BJ (cell line): ENCODE measurements at regions not wholly inside any gene's neighbourhood (a gene's known extent, or its start where the extent isn't known, plus 50 kb on each side); places are given as distances from the start of the nearest gene placed in this dataset.

ENCODE experiments used
- CTCF ChIA-PET: fragments of 350-600 bp; formaldehyde crosslinking; extraction: SDS; loops from one replicate; lab custom pipeline; 2021; ENCODE audit warnings: antibody characterized with exemption, inconsistent platforms; lab: Yijun Ruan, JAX
- POLR2A ChIA-PET: fragments of 300-600 bp; sonication (Branson Sonifier 250); formaldehyde crosslinking; extraction: SDS; loops from one replicate; lab custom pipeline; 2021; ENCODE audit warnings: antibody characterized with exemption; lab: Charles Lee
- DNase-seq: peaks from one replicate; pipeline ENCODE4 v3.0.0-alpha.2; 2011; ENCODE audit warnings: low read depth
- H3K27me3 ChIP-seq: 2 replicates; pipeline ENCODE4 v1.6.0; 2011; ENCODE audit warnings: low read length; ENCODE audit not compliant: control insufficient read depth, insufficient read depth
- H3K36me3 ChIP-seq: 2 replicates; pipeline ENCODE4 v1.5.1; 2011; ENCODE audit warnings: low read length; ENCODE audit not compliant: control insufficient read depth, insufficient read depth
- H3K4me3 ChIP-seq: 2 replicates; pipeline ENCODE4 v1.5.1; 2011; ENCODE audit warnings: low read depth, mild to moderate bottlenecking, control low read depth, low read length
- CTCF ChIP-seq: IDR thresholded peaks from 2 replicates; pipeline ENCODE4 v1.5.1; 2011; ENCODE audit warnings: low read depth, mild to moderate bottlenecking, control low read depth, inconsistent platforms, low read length, moderate library complexity; ENCODE audit not compliant: insufficient read depth

DNA sequence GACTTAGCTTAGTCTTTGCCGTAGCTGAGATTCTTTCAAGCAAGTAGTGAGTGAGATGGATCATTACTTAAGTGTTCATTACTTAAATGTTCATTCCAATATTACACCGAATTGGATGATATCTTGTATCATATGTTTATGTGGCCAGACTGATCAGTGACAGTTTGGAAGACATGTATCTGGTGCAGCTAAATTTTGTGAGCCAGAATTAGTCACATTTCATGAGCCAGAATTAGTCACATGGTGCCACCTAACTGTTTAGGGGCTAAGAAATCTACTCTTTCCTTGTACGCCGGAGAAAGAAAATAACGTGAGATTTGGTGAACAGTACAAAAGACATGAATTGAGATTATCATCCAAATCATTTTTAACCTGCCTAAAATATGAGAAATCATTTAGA lies 355.6 kb downstream of the USP25 start:
- POLR2A ChIA-PET = no interaction called here
- no peak for DNase-seq
- CTCF ChIA-PET = interaction anchor here (0.6 to 5.9 kb wide), 4 partner anchors 8 to 245 kb away, joined by 3 to 65 read pairs (median 4); no protein-coding TSS in a partner anchor
- Histone ChIP-seq H3K36me3 (no peaks in the 10 kb centered on the region), H3K27me3 (no peaks in the 10 kb centered on the region), H3K4me3 (no peak overlapping the region)
- TF ChIP-seq CTCF = no peak

DNA sequence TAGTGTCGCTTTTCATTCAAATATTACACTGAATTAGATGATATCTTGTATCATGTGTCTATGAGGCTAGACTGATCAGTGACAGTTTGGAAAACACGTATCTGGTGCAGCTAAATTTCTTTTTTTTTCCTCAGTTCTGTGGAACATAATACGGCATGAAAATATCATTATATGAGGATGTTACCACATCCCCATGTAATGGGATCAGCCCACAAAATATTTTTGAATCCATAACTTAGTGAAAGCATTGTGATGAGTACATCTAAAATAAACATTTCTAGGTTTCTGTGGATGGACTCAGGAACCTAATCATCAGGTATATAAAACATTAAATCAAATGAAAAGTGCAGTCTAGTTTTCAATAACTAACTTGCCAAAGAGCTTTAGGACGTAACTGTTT lies 356.3 kb downstream of the USP25 start:
- no peaks in the 10 kb centered on the region for H3K27me3 ChIP-seq
- no peak for DNase-seq
- ChIA-PET POLR2A (no interaction called here), CTCF (interaction anchor here (0.6 to 5.9 kb wide), 2 partner anchors 120 to 245 kb away, joined by 3 to 65 read pairs; no protein-coding TSS in a partner anchor)
- H3K36me3 ChIP-seq = no peaks in the 10 kb centered on the region
- TF ChIP-seq CTCF = no peak
- H3K4me3 ChIP-seq = no peak overlapping the region

DNA sequence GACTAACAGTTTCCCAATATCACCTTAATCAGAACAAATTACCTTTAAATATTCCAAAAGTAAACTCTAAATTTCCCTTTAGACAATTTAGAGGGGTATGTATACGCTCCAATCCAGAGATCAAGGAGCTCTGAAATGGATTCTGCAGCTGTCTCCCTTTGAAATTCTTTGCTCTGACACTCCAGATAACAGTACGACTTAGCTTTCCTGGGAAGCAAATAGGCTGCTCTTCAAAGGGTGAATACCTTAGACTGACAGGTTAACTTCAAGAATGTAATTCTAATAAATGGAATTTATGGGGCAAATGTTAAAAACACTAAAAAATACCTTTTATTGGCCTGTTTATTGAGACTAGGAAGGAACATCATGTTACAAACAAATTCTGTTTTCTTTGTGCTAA lies 357.2 kb downstream of the USP25 start:
- TF ChIP-seq CTCF = no peak
- no peak overlapping the region for H3K4me3 ChIP-seq
- ChIA-PET CTCF (interaction anchor here (0.6 to 5.9 kb wide), 3 partner anchors 107 to 244 kb away, joined by 3 to 65 read pairs (median 4); no protein-coding TSS in a partner anchor), POLR2A (no interaction called here)
- no peaks in the 10 kb centered on the region for H3K27me3 ChIP-seq
- no peaks in the 10 kb centered on the region for H3K36me3 ChIP-seq
- no peak for DNase-seq

DNA sequence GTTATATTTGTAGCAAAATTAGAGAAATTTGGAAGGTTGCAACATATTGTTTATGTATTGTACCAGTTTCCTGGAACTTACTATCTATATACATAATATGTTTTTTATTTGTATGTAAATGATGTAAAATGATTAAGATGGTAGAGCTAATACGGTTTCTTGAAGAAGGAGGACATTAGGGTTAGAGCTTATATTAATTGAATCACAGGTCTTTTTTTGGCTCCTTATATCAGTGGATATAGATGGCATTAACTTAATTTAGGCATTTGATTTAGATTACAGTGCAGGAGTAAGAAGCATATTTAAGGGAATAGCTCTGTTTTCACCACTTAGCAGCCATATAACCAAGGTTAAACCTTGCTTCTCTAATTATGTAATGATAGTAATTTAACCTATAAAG lies 357.7 kb downstream of the USP25 start:
- CTCF ChIA-PET = interaction anchor here (1.1 to 1.7 kb wide), 2 partner anchors 106 to 242 kb away, joined by 4 read pairs; no protein-coding TSS in a partner anchor
- Histone ChIP-seq H3K36me3 (no peaks in the 10 kb centered on the region), H3K27me3 (no peaks in the 10 kb centered on the region), H3K4me3 (no peak overlapping the region)
- DNase-seq = no peak
- no peak for TF ChIP-seq CTCF
- POLR2A ChIA-PET = no interaction called here

DNA sequence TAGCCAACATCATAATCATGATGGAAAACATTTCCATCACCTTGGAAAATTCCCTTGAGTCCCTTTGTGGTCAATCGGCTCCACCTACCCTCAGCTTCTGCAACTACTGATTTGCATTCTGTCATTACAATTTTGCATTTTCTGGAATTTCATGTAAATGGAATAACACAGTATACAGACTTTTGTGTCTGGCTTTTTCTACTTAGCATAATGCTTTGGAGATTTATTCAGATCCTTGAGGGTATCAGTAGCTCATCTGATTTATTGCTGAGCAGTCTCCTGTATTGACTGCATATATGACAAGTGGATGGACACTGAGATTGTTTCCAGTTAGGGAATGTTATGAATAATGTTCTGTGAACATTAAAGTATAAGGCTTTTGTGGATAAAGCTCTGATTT lies 358.3 kb downstream of the USP25 start:
- Histone ChIP-seq H3K36me3 (no peaks in the 10 kb centered on the region), H3K4me3 (no peak overlapping the region), H3K27me3 (no peaks in the 10 kb centered on the region)
- POLR2A ChIA-PET = no interaction called here
- no peak for TF ChIP-seq CTCF
- no peak for DNase-seq
- CTCF ChIA-PET = interaction anchor here (1.1 to 1.7 kb wide), 2 partner anchors 106 to 242 kb away, joined by 4 read pairs; no protein-coding TSS in a partner anchor
